PC-9 (cell line): ENCODE measurements at regions not wholly inside any gene's neighbourhood (a gene's known extent, or its start where the extent isn't known, plus 50 kb on each side); places are given as distances from the start of the nearest gene placed in this dataset.

Experiments used
- BruUV-seq: library from RNA; stranded (reverse); fragments of 400-500 nt; replicated peaks from 2 replicates; lab custom pipeline; 2021; lab: Mats Ljungman, UMichigan
- CTCF ChIA-PET: fragments of 300-600 bp; sonication (Branson Sonifier 250); formaldehyde crosslinking; loops from one replicate; lab custom pipeline; 2022; ENCODE audit warnings: antibody characterized with exemption; lab: Charles Lee
- POLR2A ChIA-PET: fragments of 300-600 bp; sonication (Branson Sonifier 250); formaldehyde crosslinking; loops from one replicate; lab custom pipeline; 2022; ENCODE audit warnings: antibody characterized with exemption; ENCODE audit not compliant: unreplicated experiment; lab: Charles Lee
- DNase-seq, 2 experiments: peaks; one replicate each; pipeline versions ENCODE4 v3.0.0 to v3.0.0-alpha.2; 2015 to 2022; ENCODE audit warnings: mixed read lengths in 1 of 2
- H2AFZ ChIP-seq: fragments of 200-600 bp; sonication (generic); 2 replicates; pipeline ENCODE4 v1.8.1; 2017; ENCODE audit warnings: antibody characterized with exemption
- H3F3A ChIP-seq: fragments of 200-600 bp; sonication (generic); 2 replicates; pipeline ENCODE4 v1.8.1; 2017; ENCODE audit warnings: antibody characterized with exemption, mild to moderate bottlenecking, low read depth; ENCODE audit not compliant: insufficient read depth
- H3K27ac ChIP-seq: fragments of 200-600 bp; sonication (generic); 2 replicates; pipeline ENCODE4 v1.6.1; 2016; ENCODE audit warnings: mixed run types
- H3K27me3 ChIP-seq: fragments of 200-600 bp; sonication (generic); 2 replicates; pipeline ENCODE4 v1.6.1; 2016; ENCODE audit warnings: low read depth, mixed run types; ENCODE audit not compliant: insufficient read depth
- H3K36me3 ChIP-seq: fragments of 200-600 bp; sonication (generic); 2 replicates; pipeline ENCODE4 v1.6.1; 2016; ENCODE audit warnings: low read depth, mixed run types
- H3K4me1 ChIP-seq: fragments of 200-600 bp; sonication (generic); replicated peaks from 2 replicates; pipeline ENCODE4 v1.6.1; 2016; ENCODE audit warnings: mixed run types; ENCODE audit not compliant: insufficient read depth
- H3K4me2 ChIP-seq: fragments of 200-600 bp; sonication (generic); 2 replicates; pipeline ENCODE4 v1.6.1; 2017; ENCODE audit warnings: mixed run types
- H3K4me3 ChIP-seq: fragments of 200-600 bp; sonication (generic); 2 replicates; pipeline ENCODE4 v1.6.1; 2016; ENCODE audit warnings: mixed run types
- H3K79me2 ChIP-seq: fragments of 200-600 bp; sonication (generic); 2 replicates; pipeline ENCODE4 v1.6.1; 2017; ENCODE audit warnings: low read depth, mixed run types
- H3K9me2 ChIP-seq: fragments of 200-600 bp; sonication (generic); 2 replicates; pipeline ENCODE4 v1.8.1; 2017; ENCODE audit warnings: mild to moderate bottlenecking; ENCODE audit not compliant: insufficient read depth
- H3K9me3 ChIP-seq: fragments of 200-600 bp; sonication (generic); 2 replicates; pipeline ENCODE4 v1.8.1; 2016; ENCODE audit warnings: low read depth; ENCODE audit not compliant: insufficient read depth
- H4K20me1 ChIP-seq: fragments of 200-600 bp; sonication (generic); 2 replicates; pipeline ENCODE4 v1.8.1; 2017; ENCODE audit not compliant: insufficient read depth
- CTCF ChIP-seq: fragments of 200-600 bp; sonication (generic); conservative IDR thresholded peaks from 2 replicates; pipeline ENCODE4 v1.6.1; 2017; ENCODE audit warnings: mixed run types, antibody characterized with exemption, mild to moderate bottlenecking, moderate library complexity
- EZH2 ChIP-seq: fragments of 200-600 bp; sonication (generic); IDR thresholded peaks from 2 replicates; pipeline ENCODE4 v1.8.0; 2017; ENCODE audit warnings: antibody characterized with exemption, low read depth
- intact Hi-C: fragments of 100-400 bp; cut with micrococcal nuclease; formaldehyde crosslinking; loops from one replicate; pipeline ENCODE4 v1.10.0; 2022; ENCODE audit not compliant: unreplicated experiment

GRCh38 chr5:92554447-92555085 is 1026.5 kb downstream of the NR2F1-AS1 start:
- Histone ChIP-seq H3K79me2 (no peaks in the 10 kb centered on the region), H3K4me3 (no peak overlapping the region), H3K36me3 (no peaks in the 10 kb centered on the region), H4K20me1 (no peaks in the 10 kb centered on the region), H3K9me2 (no peaks in the 10 kb centered on the region), H3K9me3 (no peaks in the 10 kb centered on the region), H3F3A (peaks cover 19% of the 10 kb centered on the region), H3K27me3 (no peaks in the 10 kb centered on the region), H3K4me2 (no peak overlapping the region), H3K4me1 (peaks cover 15% of the 10 kb centered on the region), H2AFZ (no peak overlapping the region), H3K27ac (no peak overlapping the region)
- intact Hi-C loops: no loop called here
- DNase-seq: no peak
- ChIA-PET POLR2A (no interaction called here), CTCF (no interaction called here)
- BruUV-seq: no TSS peak
- no peak for TF ChIP-seq CTCF
- TF ChIP-seq EZH2: no peak

- TF ChIP-seq CTCF: no peak
- TF ChIP-seq EZH2: no peak
- H3K4me3 ChIP-seq: peak overlapping the region; percentile 7; the same call in 1 of the 2 replicates
- intact Hi-C loops: no loop called here
- H3K79me2 ChIP-seq: no peaks in the 10 kb centered on the region
- BruUV-seq: no TSS peak
- no peaks in the 10 kb centered on the region for H3K27me3 ChIP-seq
- H3K27ac ChIP-seq: peak overlapping the region; percentile 91
- POLR2A ChIA-PET: no interaction called here
- H3F3A ChIP-seq: peaks cover 19% of the 10 kb centered on the region
- peaks cover 15% of the 10 kb centered on the region for H3K4me1 ChIP-seq
- H3K9me3 ChIP-seq: no peaks in the 10 kb centered on the region
- CTCF ChIA-PET: no interaction called here
- peak overlapping the region; percentile 67 for H3K4me2 ChIP-seq
- no peaks in the 10 kb centered on the region for H3K36me3 ChIP-seq
- no peak for DNase-seq
- H3K9me2 ChIP-seq: no peaks in the 10 kb centered on the region
- H2AFZ ChIP-seq: no peak overlapping the region
- no peaks in the 10 kb centered on the region for H4K20me1 ChIP-seq
These were observed 1027.7 kb downstream of the NR2F1-AS1 start for GRCh38 chr5:92553326-92553725.

- peak in 1 of 2 experiments; percentile 93 for DNase-seq
- peak overlapping the region; percentile 56 for H2AFZ ChIP-seq
- peaks cover 19% of the 10 kb centered on the region for H3F3A ChIP-seq
- H3K27me3 ChIP-seq: no peaks in the 10 kb centered on the region
- peaks cover 15% of the 10 kb centered on the region for H3K4me1 ChIP-seq
- peak overlapping the region; percentile 67 for H3K4me2 ChIP-seq
- POLR2A ChIA-PET: no interaction called here
- no peaks in the 10 kb centered on the region for H3K9me2 ChIP-seq
- H3K79me2 ChIP-seq: no peaks in the 10 kb centered on the region
- TF ChIP-seq EZH2 (no peak), CTCF (no peak)
- intact Hi-C loops: no loop called here
- BruUV-seq: no TSS peak
- no peaks in the 10 kb centered on the region for H4K20me1 ChIP-seq
- H3K9me3 ChIP-seq: no peaks in the 10 kb centered on the region
- H3K27ac ChIP-seq: peak overlapping the region; percentile 91
- no peaks in the 10 kb centered on the region for H3K36me3 ChIP-seq
- H3K4me3 ChIP-seq: peak overlapping the region; percentile 7; the same call in 1 of the 2 replicates
- CTCF ChIA-PET: no interaction called here
These were observed 1028.5 kb downstream of the NR2F1-AS1 start for GRCh38 chr5:92552206-92553160.
